CD14-positive monocyte (primary cell): ENCODE measurements at regions not wholly inside any gene's neighbourhood (a gene's known extent, or its start where the extent isn't known, plus 50 kb on each side); places are given as distances from the start of the nearest gene placed in this dataset.

Experiments used
- DNase-seq, 3 donors: peaks; one replicate each; pipeline ENCODE4 v3.0.0-alpha.2; 2011 to 2022
- H2AFZ ChIP-seq: 2 replicates; pipeline ENCODE4 v1.6.0; 2012; ENCODE audit warnings: mild to moderate bottlenecking, low read depth, low read length, inconsistent platforms; ENCODE audit not compliant: insufficient read depth, poor library complexity, severe bottlenecking
- H3K27ac ChIP-seq, 2 donors: 1 replicate in 1 of 2; 2 replicates in 1 of 2; pipeline ENCODE4 v1.5.1; 2012 to 2013; ENCODE audit warnings: low read length in 2 of 2, control low read depth in 1 of 2, inconsistent platforms in 1 of 2, low read depth in 1 of 2, mild to moderate bottlenecking in 1 of 2
- H3K27me3 ChIP-seq, 2 donors: one replicate each; pipeline versions ENCODE4 v1.6.0 to v1.6.1; 2011 to 2013; ENCODE audit warnings: low read length in 2 of 2; ENCODE audit not compliant: control insufficient read depth in 2 of 2, insufficient read depth in 2 of 2
- H3K36me3 ChIP-seq, 2 donors: replicated peaks in 1 of 2; 1 replicate in 1 of 2; 2 replicates in 1 of 2; pipeline versions ENCODE4 v1.5.1 to v1.6.1; 2012 to 2013; ENCODE audit warnings: low read length in 2 of 2, control low read depth in 1 of 2, inconsistent platforms in 1 of 2, mild to moderate bottlenecking in 1 of 2; ENCODE audit not compliant: insufficient read depth in 2 of 2, control insufficient read depth in 1 of 2
- H3K4me1 ChIP-seq, 2 donors: 1 replicate in 1 of 2; 2 replicates in 1 of 2; pipeline versions ENCODE4 v1.5.1 to v1.6.1; 2012 to 2013; ENCODE audit warnings: low read length in 2 of 2, control low read depth in 1 of 2, inconsistent platforms in 1 of 2, mild to moderate bottlenecking in 1 of 2, moderate library complexity in 1 of 2; ENCODE audit not compliant: insufficient read depth in 2 of 2, control insufficient read depth in 1 of 2
- H3K4me2 ChIP-seq: replicated peaks from 2 replicates; pipeline ENCODE3; 2012; ENCODE audit warnings: low read length, moderate library complexity, mild to moderate bottlenecking; ENCODE audit not compliant: poor library complexity, severe bottlenecking; ENCODE audit errors: extremely low read depth
- H3K4me3 ChIP-seq, 3 experiments: fragments of 200-600 bp in 1 of 3; sonication (generic) in 1 of 3; replicated peaks in 1 of 3; 1 replicate in 2 of 3; 2 replicates in 1 of 3; pipeline ENCODE4 v1.5.1; 2011 to 2013; ENCODE audit warnings: low read length in 3 of 3, mild to moderate bottlenecking in 3 of 3, control low read depth in 2 of 3, low read depth in 2 of 3, inconsistent platforms in 1 of 3, moderate library complexity in 1 of 3
- H3K79me2 ChIP-seq: 2 replicates; pipeline ENCODE4 v1.6.0; 2012; ENCODE audit warnings: mild to moderate bottlenecking, control low read depth, inconsistent platforms, low read length, moderate library complexity; ENCODE audit not compliant: insufficient read depth
- H3K9ac ChIP-seq: 2 replicates; pipeline ENCODE4 v1.6.0; 2017; ENCODE audit warnings: low read length, mild to moderate bottlenecking; ENCODE audit not compliant: insufficient read depth, poor library complexity, severe bottlenecking
- H3K9me3 ChIP-seq, 2 donors: replicated peaks in 1 of 2; 1 replicate in 1 of 2; 2 replicates in 1 of 2; pipeline versions ENCODE4 v1.5.1 to v1.6.1; 2012 to 2013; ENCODE audit warnings: low read length in 2 of 2, control low read depth in 1 of 2; ENCODE audit not compliant: control insufficient read depth in 1 of 2, insufficient read depth in 1 of 2
- H4K20me1 ChIP-seq: 2 replicates; pipeline ENCODE4 v1.6.0; 2012; ENCODE audit warnings: mild to moderate bottlenecking, low read length, control low read depth, moderate library complexity; ENCODE audit not compliant: insufficient read depth
- H3K27ac Mint-ChIP-seq, 7 donors: one replicate each; pipeline ENCODE4 v1.8.0; 2020; ENCODE audit warnings: mild to moderate bottlenecking in 7 of 7, mixed read lengths in 7 of 7, moderate library complexity in 6 of 7, inconsistent platforms in 2 of 7
- H3K27me3 Mint-ChIP-seq, 3 donors: one replicate each; pipeline ENCODE4 v1.8.0; 2021 to 2022; ENCODE audit warnings: low read depth in 3 of 3, mild to moderate bottlenecking in 3 of 3, mixed read lengths in 3 of 3, moderate library complexity in 3 of 3, inconsistent platforms in 1 of 3
- H3K36me3 Mint-ChIP-seq, 2 donors: one replicate each; pipeline ENCODE4 v1.8.0; 2020; ENCODE audit warnings: mixed read lengths in 2 of 2, inconsistent platforms in 1 of 2, mild to moderate bottlenecking in 1 of 2
- H3K4me1 Mint-ChIP-seq: one replicate; pipeline ENCODE4 v1.8.0; 2020; ENCODE audit warnings: mild to moderate bottlenecking, mixed read lengths
- H3K4me3 Mint-ChIP-seq, 2 donors: one replicate each; pipeline ENCODE4 v1.8.0; 2020; ENCODE audit warnings: mild to moderate bottlenecking in 2 of 2, mixed read lengths in 2 of 2, moderate library complexity in 1 of 2
- H3K9me3 Mint-ChIP-seq, 7 donors: one replicate each; pipeline ENCODE4 v1.8.0; 2020 to 2022; ENCODE audit warnings: mixed read lengths in 7 of 7, mild to moderate bottlenecking in 6 of 7, moderate library complexity in 6 of 7, inconsistent platforms in 2 of 7
- WGBS: methylation state at CpG from one replicate; pipeline ENCODE4 v1.1.5; 2013; ENCODE audit warnings: missing lambda C conversion rate; ENCODE audit not compliant: insufficient coverage; 5-methylcytosine and 5-hydroxymethylcytosine counted together
- intact Hi-C, 2 donors: fragments of 100-400 bp; cut with micrococcal nuclease; formaldehyde crosslinking; loops; one replicate each; pipeline versions ENCODE4 v1.15.0 to v1.15.1; 2023
- TF ChIP-seq, protein P1 (sequence below): fragments of 200-600 bp; IDR thresholded peaks from one replicate; pipeline ENCODE4 v1.8.0; 2022; ENCODE audit warnings: antibody characterized with exemption, mild to moderate bottlenecking

DNA sequence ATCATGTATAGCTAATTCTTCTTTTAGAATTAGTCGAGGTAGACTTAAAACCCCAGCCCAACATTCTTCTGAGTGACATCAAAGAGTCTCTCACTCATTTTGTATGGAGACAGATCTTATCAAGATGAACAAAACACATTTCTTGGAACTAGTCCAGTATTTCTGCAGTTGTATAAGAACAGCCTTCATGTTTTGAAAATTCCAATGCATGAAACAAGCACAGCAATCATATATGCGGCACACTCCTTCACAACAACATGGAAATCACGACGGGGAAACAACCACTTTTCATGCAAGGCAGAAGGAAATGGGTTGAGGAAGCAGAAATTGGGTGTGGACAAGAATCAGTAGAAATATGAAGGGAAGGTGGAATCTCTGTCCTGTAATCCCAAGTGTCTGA lies 113.8 kb downstream of the PLK2 start:
- no peaks in the 10 kb centered on the region for H3K4me1 Mint-ChIP-seq
- intact Hi-C loops, result no loop called here
- no peaks in the 10 kb centered on the region for H4K20me1 ChIP-seq
- H3K36me3 Mint-ChIP-seq, result no peaks in the 10 kb centered on the region
- H3K27me3 Mint-ChIP-seq, result no peaks in the 10 kb centered on the region
- no peak overlapping the region for H3K9ac ChIP-seq
- no peak overlapping the region for H3K4me3 ChIP-seq
- no peak for DNase-seq
- H3K4me1 ChIP-seq, result no peaks in the 10 kb centered on the region
- H3K9me3 Mint-ChIP-seq, result peaks cover 0 to 3% (median 0%) of the 10 kb centered on the region in 7 donors
- H3K9me3 ChIP-seq, result peaks cover 5 to 7% of the 10 kb centered on the region in 2 donors
- no CpG with 5 or more reads among the region's 4 CpGs for WGBS
- TF ChIP-seq, protein P1, sequence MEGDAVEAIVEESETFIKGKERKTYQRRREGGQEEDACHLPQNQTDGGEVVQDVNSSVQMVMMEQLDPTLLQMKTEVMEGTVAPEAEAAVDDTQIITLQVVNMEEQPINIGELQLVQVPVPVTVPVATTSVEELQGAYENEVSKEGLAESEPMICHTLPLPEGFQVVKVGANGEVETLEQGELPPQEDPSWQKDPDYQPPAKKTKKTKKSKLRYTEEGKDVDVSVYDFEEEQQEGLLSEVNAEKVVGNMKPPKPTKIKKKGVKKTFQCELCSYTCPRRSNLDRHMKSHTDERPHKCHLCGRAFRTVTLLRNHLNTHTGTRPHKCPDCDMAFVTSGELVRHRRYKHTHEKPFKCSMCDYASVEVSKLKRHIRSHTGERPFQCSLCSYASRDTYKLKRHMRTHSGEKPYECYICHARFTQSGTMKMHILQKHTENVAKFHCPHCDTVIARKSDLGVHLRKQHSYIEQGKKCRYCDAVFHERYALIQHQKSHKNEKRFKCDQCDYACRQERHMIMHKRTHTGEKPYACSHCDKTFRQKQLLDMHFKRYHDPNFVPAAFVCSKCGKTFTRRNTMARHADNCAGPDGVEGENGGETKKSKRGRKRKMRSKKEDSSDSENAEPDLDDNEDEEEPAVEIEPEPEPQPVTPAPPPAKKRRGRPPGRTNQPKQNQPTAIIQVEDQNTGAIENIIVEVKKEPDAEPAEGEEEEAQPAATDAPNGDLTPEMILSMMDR, result no peak
- no peak overlapping the region for H3K4me2 ChIP-seq
- no peak overlapping the region for H3K27ac ChIP-seq
- H2AFZ ChIP-seq, result no peak overlapping the region
- H3K36me3 ChIP-seq, result no peaks in the 10 kb centered on the region
- no peak overlapping the region for H3K4me3 Mint-ChIP-seq
- no peaks in the 10 kb centered on the region for H3K79me2 ChIP-seq
- no peak overlapping the region for H3K27ac Mint-ChIP-seq
- H3K27me3 ChIP-seq, result no peaks in the 10 kb centered on the region

DNA sequence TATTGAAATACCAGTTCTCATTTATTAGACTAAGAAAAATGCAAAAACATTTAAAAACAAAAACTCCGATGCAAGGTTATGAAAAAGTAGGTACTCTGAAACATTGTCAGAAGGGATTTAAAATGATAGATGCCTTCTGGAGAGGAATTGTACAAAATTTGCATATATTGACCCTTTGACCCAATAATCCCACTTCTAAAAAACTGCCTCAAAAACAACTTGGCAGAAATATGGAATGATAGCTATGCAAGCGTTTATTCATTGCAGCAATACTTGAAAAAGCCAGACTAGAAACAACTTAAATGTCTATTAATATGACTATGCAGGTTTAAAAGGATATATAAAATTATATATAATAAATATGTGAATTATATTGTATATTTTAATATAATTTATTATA lies 118.4 kb downstream of the PLK2 start:
- peaks cover 0 to 2% (median 0%) of the 10 kb centered on the region in 3 donors for H3K27me3 Mint-ChIP-seq
- no peak overlapping the region for H3K27ac Mint-ChIP-seq
- no peaks in the 10 kb centered on the region for H3K4me1 Mint-ChIP-seq
- peaks cover 0 to 3% (median 0%) of the 10 kb centered on the region in 7 donors for H3K9me3 Mint-ChIP-seq
- no peaks in the 10 kb centered on the region for H3K27me3 ChIP-seq
- no peak overlapping the region for H3K9ac ChIP-seq
- TF ChIP-seq, protein P1, result no peak
- WGBS, result no CpG with 5 or more reads among the region's 2 CpGs
- H3K27ac ChIP-seq, result no peak overlapping the region
- H3K4me3 ChIP-seq, result no peak overlapping the region
- H3K4me1 ChIP-seq, result no peaks in the 10 kb centered on the region
- no peaks in the 10 kb centered on the region for H3K79me2 ChIP-seq
- no peak overlapping the region for H2AFZ ChIP-seq
- H3K4me3 Mint-ChIP-seq, result no peak overlapping the region
- no peaks in the 10 kb centered on the region for H3K36me3 ChIP-seq
- no peak overlapping the region for H3K4me2 ChIP-seq
- H4K20me1 ChIP-seq, result no peaks in the 10 kb centered on the region
- H3K9me3 ChIP-seq, result peaks cover 3 to 6% of the 10 kb centered on the region in 2 donors
- intact Hi-C loops, result no loop called here
- DNase-seq, result no peak
- H3K36me3 Mint-ChIP-seq, result no peaks in the 10 kb centered on the region
